ENCODE measurements at regions not wholly inside any gene's neighbourhood (a gene's known extent, or its start where the extent isn't known, plus 50 kb on each side); places are given as distances from the start of the nearest gene placed in this dataset.

GRCh38 chr9:131800843-131801242 lies 61.0 kb upstream of the RAPGEF1 start:
- no peak for TF ChIP-seq CTCF (IDR thresholded peaks at IDR 0.05)
- TF ChIP-seq SIN3A (IDR thresholded peaks at IDR 0.05; ENCODE audit: borderline replicate concordance, insufficient read depth, low read depth, low read length), result no peak
- TF ChIP-seq POLR2AphosphoS5 (IDR thresholded peaks at IDR 0.05; ENCODE audit: low read depth, low read length), result no peak
- TF ChIP-seq REST (IDR thresholded peaks at IDR 0.05; ENCODE audit: insufficient read depth in 1 of 2, low read depth in 2 of 2, low read length in 1 of 2), result no peak
- TF ChIP-seq TCF7L2 (IDR thresholded peaks at IDR 0.05; ENCODE audit: low read depth, low read length), result no peak

Measured in Panc1 (cell line).